NOMO-1 (cell line): ENCODE measurements at regions not wholly inside any gene's neighbourhood (a gene's known extent, or its start where the extent isn't known, plus 50 kb on each side); places are given as distances from the start of the nearest gene placed in this dataset.

Experiments used
- DNase-seq, 2 experiments: peaks; one replicate each; lab custom pipeline; 2025; ENCODE audit not compliant: unreplicated experiment in 2 of 2; lab: John Stamatoyannopoulos, UW

DNA sequence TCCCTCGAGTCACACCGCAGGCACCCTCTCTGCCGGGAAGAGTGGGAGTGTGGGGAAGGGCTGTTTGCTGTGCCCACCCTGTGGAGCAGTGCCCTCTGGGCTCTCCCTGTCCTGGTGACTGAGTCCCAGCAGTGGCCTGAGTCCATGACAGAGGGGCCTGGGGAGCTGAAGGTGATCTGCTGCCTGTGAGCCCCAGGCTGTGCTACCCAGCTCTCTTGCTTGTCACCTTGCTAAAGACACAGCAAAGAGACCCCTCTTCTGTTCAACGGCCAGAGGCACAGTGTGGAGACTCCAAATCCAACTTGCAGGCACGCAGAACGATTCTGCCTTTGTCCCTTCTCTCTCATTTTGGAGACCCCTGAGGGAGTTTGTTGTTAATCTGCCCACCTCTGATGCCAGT is 232.6 kb downstream of the OPA1 start:
- DNase-seq = no peak

DNA sequence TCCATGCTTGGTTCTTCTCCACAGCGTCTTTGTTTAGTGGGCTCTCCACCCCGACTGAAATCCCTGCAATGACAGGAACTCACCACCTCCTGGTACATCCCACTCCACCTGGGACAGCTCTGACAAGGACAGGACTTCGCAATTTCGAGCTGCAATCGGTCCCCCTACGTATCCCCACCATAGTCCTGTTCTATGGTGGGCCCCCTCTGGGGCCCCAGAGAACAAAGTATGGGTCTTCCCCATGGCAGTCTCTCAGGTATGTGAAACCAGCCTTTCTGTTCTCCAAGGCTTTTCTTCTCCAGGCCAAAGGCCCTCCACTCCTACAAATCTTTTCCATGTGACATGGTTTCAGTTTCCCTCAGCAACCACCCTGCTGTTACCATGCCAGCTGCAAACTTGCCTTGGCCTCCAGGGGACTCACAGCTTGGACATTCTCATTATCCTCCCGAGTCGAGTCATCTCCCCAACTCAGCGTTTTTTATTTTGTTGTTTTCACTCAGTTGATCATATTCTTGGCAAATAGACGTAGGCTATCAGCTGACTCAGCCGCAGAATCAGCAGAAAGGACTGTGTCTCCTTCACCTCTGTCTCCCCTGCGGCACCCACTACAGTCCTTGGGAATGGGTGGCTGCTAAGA is 233.3 kb downstream of the OPA1 start:
- no peak for DNase-seq

DNA sequence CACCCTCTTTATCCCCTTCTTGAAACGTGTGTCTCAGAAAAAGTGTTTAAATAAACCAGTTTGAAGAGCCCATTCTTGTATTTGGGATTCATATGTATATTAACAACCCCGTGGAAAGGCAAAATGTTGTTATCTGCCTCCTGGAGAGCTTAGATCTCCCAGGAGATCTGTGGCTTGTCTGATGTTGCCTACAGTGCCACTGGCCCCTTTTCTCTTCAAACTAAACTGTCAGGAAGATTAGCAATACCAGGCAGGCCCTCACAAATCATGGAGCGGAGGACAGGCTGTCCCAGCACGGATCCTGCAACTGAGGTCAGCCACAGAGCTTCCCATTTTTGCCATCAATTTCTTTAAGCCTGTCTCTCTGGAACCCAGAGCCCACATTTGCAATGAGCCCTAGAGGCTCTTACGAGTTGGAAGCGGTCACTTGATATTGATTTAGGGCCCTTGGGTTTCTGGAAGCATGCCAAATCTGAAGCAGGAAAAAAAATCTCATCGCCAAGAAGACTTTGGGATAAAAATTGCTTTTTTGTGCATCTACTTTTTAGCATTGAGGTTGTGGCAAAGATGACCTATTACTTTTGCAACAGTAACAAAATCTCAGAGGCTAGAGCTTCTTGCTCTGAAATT is 234.1 kb downstream of the OPA1 start:
- DNase-seq = no peak

DNA sequence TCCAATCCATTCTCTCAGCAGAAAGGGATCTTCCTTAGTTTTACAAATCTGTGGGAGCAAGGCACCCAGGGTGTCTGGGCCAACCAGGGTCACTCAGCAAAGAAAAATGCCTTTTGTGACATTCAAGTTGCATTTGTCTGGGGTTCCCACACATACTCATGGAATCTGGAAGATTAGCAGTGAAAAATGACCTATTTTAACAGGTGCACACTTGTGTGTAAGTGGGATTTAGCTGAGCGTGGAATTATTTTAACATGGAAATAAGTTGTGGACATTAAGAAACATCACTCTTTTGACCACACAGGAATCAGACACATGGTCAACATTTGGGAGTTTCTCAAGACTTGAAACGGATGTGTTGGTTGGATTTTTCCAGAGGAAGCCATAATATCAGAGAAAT is 234.9 kb downstream of the OPA1 start:
- DNase-seq = no peak

DNA sequence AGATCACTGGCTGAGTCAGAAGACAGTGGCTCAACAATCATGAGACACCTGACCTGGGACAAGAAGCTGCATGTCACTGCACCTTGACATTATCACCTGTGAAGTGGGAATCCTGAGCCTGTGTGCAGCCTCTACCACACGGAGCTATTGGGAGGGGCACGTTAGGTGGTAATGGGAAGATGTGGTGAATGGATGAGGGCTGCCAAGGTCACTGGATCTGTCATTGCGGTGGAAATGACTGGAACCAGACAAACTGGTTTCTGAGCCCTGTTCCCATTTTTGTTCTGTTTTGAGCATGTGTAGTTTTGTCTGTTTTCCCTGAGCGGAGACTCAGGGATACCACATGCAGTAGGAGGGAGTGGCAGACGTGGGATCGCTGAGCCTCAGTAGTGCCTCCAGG is 235.5 kb downstream of the OPA1 start:
- no peak for DNase-seq

DNA sequence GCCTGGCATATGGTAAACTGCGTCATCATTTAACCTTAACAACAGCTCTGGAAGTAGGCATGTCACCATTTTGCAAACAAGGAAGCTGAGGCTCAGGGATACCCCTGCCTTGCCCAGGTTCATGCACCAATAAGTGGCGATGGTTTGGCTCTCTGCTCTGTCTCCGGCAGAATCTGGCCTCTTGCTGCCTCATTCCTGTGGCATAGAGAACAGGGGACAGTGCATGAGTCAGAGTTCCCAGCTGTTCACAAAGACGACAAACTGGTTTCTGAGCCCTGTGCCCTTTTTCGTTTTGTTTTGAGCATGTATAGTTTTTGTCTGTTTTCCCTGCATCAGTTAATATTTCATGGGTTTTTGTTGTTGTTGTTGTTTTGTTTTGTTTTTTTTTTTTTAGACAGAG is 236.8 kb downstream of the OPA1 start:
- DNase-seq = no peak

DNA sequence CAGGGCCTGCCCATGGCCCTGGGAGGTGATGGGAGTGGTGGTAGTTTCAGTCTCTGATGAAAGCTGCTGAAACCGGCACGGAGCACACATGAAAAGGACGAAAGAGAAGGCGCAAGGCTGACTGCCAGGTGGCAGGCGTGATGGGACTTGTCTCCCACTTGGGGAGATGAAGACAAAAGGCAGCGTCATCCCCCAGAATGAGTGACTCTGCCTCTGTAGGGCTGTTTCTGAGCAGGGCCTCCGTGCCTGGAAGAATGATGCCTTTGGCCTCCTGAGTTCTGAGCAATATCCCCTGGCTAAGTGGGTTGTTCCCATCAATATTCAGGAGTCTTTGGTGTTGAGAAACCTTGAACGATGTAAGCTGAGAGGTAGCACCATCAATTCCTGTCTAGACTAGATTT is 237.8 kb downstream of the OPA1 start:
- DNase-seq = no peak

DNA sequence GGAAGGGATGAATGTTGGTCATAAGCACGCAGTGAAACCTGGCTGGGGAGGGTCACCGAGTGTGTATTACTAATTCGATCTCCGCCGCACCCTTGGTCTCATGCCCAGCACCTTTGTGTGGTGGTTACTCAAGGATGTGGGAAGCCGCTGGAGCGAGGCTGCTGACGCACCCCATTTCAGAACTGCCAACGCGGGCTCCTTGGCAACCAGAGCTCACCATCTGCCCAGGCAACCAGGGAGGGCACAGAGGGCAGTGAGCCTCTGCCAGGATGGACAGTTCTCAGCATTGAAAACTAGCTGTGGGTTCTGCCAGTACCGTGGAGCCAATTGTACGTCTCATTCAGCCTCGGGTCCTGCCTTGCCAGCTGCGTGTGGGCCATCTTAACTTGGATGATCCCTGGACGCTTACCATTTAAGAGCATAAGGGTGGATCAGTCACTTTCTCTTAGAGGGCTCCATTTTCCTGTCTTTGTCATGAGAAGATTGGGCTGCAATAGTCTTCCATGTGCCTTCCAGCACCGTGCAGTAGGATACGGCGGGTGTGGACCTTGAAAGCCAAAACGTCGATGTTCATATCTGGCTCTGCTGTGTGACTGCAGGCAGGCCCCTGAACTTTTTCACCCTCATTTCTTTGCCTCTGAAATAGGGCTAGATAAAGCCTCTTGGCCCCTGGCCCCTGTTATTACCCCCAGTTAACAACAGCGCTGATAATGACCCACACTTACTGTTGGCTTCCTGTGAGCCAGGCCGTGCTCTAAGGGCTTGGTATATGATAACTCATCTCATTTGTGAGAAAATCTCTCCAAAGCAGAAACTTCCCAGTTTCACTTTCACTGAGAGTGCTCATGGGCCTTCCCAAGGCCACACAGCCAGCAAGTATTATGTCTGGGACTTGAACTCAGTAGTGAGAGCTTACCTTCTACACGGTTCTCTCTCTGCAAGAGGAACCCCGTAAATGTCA is 238.8 kb downstream of the OPA1 start:
- DNase-seq = peak; percentile 65 to 91

DNA sequence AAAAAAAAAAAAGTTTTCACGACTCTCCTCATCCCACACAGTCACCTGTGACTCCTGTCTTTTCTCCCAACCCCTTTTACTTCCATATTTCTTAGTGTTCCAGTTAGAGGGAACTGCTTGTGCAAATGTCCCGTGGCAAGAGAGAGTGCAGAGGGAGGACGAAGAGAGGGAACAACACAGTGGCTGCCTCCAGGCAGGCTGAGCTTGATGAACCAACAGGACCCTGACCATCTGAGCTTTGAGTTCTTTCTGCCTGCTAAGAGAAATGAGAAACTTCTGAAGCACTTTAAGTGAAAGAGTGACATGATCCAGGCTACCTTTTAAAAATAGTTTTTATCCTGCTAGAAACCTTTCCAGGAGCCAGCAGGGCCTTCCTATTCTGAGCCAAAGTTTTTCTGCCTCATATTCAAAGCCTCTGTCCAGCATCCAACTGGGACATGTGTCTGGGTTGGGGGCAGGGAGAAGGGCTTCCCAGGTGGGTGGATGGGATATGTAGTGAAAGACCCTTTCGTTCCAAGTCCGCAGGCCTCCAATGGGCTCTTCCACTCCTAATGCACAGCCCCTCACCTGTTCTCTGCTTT is 239.9 kb downstream of the OPA1 start:
- no peak for DNase-seq

DNA sequence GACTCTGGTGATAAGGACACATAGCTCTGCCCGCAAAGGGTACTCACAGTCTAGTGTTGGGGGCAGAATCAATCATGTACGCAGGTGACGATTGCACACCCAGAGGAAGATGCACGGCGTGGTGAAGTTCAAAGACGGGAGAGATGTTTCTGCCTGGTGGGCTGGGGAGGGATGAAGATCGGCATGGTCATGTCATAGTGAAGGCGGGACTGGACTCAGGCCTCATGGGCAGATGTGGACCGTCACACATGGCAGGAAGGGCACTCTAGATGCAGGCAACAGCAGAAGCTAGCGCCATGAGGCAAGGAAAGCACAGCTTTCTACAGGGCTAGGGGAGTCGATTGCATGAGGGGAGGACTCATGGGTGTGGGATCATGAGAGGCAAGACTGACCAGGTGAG is 240.6 kb downstream of the OPA1 start:
- DNase-seq = no peak

DNA sequence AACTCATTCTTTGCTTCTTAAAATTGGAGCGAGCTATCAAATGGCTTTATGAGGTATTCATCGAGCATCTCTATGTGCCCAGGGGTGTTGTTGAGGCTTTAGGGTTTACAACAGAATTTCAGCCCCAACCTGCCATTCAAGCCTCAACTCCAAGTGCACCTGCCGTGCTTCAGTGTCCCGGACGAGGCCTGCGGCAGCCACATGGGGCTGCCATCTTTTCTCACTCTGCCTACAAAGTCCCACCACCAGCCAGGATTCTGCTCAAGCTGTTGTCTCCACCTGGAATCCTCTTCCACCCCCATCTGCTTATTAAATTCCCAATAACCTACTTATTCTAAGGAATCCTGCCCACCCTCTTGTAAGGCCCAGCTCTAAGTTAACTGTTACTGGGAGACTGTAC is 242.4 kb downstream of the OPA1 start:
- DNase-seq = no peak

DNA sequence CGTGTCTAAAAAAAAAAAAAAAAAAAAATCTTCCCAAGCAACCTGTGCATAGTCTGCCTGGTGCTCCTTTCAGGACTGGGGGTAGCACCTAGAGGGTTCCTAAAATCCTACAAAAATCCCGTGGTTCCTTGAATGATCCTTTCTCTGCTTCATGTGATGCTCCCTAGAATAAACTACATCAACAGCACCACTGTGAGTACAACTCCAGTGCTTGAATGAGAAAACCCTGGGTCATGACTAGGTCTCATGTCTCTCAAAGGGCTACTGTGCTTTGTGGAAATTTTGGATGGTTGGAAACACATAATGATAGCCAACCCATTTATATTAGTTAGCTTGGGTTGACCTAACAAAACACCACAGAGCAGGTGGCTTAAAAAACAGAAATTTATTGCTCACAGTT is 243.5 kb downstream of the OPA1 start:
- no peak for DNase-seq

DNA sequence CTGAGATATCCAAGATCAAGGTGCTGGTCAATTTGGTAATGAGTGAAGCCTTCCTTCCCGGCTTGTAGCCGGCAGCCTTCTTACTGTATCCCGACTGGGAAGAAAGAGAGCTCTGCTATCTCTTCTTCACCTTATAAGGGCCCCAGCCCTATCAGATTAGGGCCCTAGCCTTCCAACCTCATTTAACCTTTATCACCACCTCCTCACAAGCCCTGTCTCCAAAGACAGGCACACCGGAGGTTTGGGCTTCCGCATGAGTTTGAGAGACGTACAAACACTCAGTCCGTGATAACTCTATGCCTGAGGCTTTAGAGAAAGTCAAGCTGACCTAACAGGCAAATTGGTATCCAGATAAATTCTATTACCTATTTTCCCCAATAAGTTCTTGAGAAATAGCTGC is 243.9 kb downstream of the OPA1 start:
- DNase-seq = no peak

DNA sequence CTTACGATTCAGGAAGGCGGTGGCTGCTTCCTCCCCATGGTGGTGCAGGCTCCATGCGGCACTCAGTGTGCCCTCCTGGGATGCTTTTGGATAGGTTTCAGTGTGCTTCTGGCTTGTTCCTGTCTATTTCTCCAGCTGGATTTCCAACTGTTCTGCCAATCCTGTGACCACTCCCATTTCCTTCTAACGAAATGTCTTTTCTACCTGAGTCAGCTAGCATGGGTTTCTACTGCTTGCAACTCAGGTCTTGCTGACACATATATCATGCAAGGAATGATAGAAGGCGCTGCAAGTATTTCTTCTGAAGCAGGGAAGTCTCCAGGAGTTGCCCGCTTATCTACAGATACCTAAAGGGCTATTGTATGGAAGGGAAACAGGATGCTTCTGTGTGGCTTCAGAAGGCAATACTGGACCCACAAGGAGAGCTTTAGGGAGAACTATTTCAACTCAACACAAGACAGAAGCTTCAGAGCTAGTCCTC is 244.4 kb downstream of the OPA1 start:
- DNase-seq = no peak

DNA sequence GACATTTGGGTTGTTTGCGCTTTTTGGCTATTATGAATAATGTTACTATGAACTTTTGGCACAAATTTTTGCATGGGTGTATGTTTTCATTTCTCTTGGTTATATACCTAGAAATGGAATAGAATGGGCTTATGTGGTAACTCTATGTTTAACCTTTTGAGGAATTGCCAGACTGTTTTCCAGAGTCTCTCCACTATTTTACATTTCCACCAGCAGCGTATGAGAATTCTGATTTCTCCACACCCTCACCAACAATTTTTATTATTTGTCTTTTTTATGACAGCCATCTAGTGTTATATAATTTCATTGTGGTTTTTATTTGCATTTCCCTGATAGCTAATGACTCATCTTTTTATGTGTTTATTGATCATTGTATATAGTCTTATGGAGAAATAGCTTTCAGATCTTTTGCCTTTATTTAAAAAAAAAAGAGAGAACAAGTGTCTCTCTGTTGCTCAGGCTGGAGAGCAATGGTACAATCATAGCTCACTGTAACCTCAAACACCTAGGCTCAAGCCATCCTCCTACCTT is 247.2 kb downstream of the OPA1 start:
- DNase-seq = no peak

DNA sequence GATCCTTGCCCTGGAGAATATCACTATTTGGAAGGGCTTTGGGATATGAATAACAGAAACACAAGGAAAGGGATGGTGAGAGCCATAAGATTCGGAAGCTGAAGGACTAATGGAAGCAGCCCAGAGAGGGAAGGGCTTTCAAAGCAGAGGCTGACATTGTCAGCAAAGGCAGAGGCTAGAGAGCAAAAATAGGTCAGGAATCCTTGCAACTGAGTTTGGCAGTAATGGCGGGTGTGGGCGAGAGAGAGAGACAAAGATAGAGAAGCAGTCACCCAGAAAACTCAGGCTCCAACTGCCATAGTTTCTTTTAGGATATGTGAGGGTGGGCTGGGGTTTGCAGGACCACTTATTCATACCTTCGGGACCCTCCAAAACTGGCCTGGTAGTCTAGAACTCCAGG is 248.6 kb downstream of the OPA1 start:
- peak in 1 of 2 experiments; percentile 33 for DNase-seq

DNA sequence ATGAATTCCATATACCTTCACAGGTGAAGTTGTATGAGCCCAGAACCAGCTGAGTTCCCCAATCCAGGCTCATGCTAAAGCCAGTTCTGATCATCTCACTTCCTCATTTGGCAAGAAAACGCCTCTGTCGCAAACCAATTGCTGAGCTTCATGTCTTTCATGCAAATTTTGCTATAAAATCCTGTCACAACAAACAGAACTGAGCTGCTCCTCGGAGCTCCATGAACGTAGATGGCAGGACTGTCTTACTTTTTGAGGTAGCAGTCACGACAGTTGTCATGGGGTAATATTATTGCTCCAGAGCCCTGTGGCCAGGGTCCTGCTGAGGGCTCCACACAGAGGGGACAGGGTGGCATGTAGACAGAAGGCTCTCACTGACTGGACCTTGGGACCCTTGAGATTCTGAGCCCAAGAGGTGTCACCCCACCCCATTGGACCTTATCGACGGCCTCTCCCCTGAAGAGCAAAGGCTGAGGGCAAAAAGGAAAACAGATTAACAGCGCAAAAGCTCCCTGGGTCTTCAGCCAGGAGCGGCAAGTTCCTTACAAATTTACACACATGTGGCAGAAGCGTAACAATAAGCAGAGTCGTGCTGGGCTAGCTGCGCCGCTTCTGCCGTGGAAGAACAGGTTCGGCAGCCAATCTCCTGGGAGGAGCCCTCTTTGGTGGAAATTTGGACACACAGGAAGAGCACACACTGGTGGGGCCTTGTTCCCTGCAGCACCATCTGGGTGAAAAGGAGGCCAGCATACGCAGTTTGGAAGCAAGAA is 249.2 kb downstream of the OPA1 start:
- peak; percentile 98 for DNase-seq

DNA sequence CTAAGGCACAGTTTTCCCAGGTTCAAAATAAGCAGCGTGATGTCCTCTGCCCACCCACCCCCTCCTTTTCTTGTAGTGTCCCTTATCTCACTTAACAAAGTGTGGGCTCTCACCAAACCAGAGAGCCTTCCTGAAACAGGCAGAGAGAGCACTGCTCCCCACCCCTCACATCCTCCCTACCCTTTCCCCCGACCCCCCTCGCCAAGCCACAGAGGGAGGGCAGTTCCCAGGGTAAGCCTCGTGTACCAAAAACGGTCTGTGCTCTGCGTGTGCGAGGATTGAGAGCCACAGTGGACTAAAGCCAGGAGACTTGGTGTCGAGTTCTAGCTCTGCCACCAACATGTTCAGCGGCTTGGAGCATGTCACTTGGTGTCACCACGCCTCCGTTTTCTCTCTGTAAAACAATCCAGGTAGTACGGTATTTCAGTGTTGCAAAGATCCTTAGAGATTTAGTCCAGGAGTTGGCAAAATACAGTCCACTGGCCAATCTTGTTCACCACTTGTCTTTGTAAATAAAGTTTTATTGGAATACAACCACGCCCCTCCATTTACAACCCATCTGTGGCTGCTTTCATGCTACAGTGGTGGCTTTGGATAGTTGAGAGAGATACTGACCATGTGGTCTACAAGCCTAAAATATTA is 249.9 kb downstream of the OPA1 start:
- no peak for DNase-seq

DNA sequence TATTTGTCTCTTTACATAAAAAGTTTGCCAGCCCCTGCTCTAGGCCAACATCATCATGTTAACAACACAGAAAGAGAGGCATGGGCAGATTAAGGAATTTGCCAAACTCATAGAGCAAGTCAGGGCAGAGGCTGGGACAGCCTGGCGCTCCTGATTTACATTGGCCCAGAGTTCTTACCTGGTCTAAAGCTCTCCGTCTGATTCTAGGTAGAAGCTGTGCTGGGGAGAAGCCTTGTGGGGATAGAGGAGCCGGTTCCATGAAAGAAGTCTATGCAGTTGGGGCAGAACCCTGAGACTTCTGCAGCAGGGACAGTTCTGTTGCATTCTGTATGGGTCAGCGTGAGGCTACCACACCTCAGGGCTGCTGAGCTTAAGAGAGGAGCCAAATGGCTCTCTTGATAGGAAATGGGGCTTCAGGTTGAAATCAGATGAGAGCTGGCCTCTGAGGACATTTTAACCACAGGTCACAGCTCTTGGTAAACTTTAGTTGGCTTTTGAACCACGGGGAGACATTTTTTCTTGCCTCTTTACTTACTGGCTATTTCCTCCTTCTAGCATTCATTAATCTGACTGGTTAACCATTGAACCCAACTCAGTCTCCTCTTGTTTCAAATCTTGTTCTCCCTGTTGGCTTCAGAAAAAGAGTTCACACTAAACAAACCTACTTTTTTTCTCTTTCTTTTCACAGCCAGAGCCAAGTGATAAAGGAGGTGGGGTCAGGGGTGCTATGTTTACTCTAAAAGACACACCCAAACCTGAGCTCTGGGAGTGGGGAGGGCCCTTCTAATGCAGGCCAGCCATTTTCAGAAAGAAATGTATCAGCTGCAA is 250.7 kb downstream of the OPA1 start:
- DNase-seq = no peak
